22Rv1 (cell line): ENCODE measurements at regions not wholly inside any gene's neighbourhood (a gene's known extent, or its start where the extent isn't known, plus 50 kb on each side); places are given as distances from the start of the nearest gene placed in this dataset.

Source experiments
- H3K27ac ChIP-seq: fragments of 450-650 bp; 2 replicates; pipeline ENCODE4 v1.5.1; 2017
- CTCF ChIP-seq: fragments of 450-650 bp; IDR thresholded peaks from 2 replicates; pipeline ENCODE4 v1.5.1; 2017; ENCODE audit warnings: mild to moderate bottlenecking
- ZFX ChIP-seq: fragments of 450-650 bp; IDR thresholded peaks from 2 replicates; pipeline ENCODE4 v1.6.1; 2017; ENCODE audit warnings: antibody characterized with exemption, borderline replicate concordance

- TF ChIP-seq ZFX (no peak), CTCF (no peak)
- no peak overlapping the region for H3K27ac ChIP-seq
Measured at GRCh38 chr13:55664178-55664577, 1476.5 kb upstream of the PRR20A start.

GRCh38 chr13:55669051-55669450 lies 1471.7 kb upstream of the PRR20A start:
- no peak overlapping the region for H3K27ac ChIP-seq
- no peak for TF ChIP-seq CTCF
- no peak for TF ChIP-seq ZFX

GRCh38 chr13:55673910-55674309 lies 1466.8 kb upstream of the PRR20A start:
- H3K27ac ChIP-seq = no peak overlapping the region
- TF ChIP-seq ZFX (no peak), CTCF (no peak)

- H3K27ac ChIP-seq = no peak overlapping the region
- TF ChIP-seq CTCF (no peak), ZFX (no peak)
Measured at GRCh38 chr13:55682776-55683175, 1457.9 kb upstream of the PRR20A start.

GRCh38 chr13:55705526-55705925 lies 1435.2 kb upstream of the PRR20A start:
- H3K27ac ChIP-seq = no peak overlapping the region
- TF ChIP-seq ZFX = no peak
- TF ChIP-seq CTCF = no peak

GRCh38 chr13:55705971-55706370 lies 1434.7 kb upstream of the PRR20A start:
- no peak for TF ChIP-seq ZFX
- TF ChIP-seq CTCF = no peak

GRCh38 chr13:55714120-55714519 lies 1426.6 kb upstream of the PRR20A start:
- H3K27ac ChIP-seq = no peak overlapping the region
- TF ChIP-seq CTCF = no peak
- TF ChIP-seq ZFX = no peak

More at GRCh38 chr13:55705971-55706370, 1434.7 kb upstream of the PRR20A start:
- H3K27ac ChIP-seq = no peak overlapping the region
